Central memory CD8-positive, alpha-beta T cell (primary cell): ENCODE measurements at regions not wholly inside any gene's neighbourhood (a gene's known extent, or its start where the extent isn't known, plus 50 kb on each side); places are given as distances from the start of the nearest gene placed in this dataset.
"Not testable (repeated sequence)": the region's sequence is repeated elsewhere in the genome, so short reads cannot be mapped to it uniquely, and the experiment has no call there.

Experiments used
- ATAC-seq: fragments of 150-1000 bp; cut with Tn5 transposase; replicated peaks from 2 replicates; pipeline ENCODE4 v1.10.0; 2022; ENCODE audit warnings: mild to moderate bottlenecking, moderate FRiP score, moderate number of reproducible peaks; ENCODE audit not compliant: poor library complexity, severe bottlenecking; ENCODE audit errors: extremely low read depth
- DNase-seq, 2 donors: peaks; one replicate each; pipeline ENCODE4 v3.0.0; 2021; ENCODE audit warnings: low spot score in 2 of 2
- H3K27ac Mint-ChIP-seq: one replicate; pipeline ENCODE4 v1.8.0; 2022; ENCODE audit warnings: low read depth, mild to moderate bottlenecking, moderate library complexity, mixed read lengths
- H3K27me3 Mint-ChIP-seq: one replicate; pipeline ENCODE4 v1.8.0; 2022; ENCODE audit warnings: mixed read lengths
- H3K36me3 Mint-ChIP-seq: one replicate; pipeline ENCODE4 v1.8.0; 2022; ENCODE audit warnings: mild to moderate bottlenecking, moderate library complexity, mixed read lengths; ENCODE audit not compliant: insufficient read depth
- H3K4me1 Mint-ChIP-seq: one replicate; pipeline ENCODE4 v1.8.0; 2022; ENCODE audit warnings: mixed read lengths
- H3K4me3 Mint-ChIP-seq: one replicate; pipeline ENCODE4 v1.8.0; 2022; ENCODE audit warnings: mild to moderate bottlenecking, moderate library complexity, mixed read lengths
- H3K9me3 Mint-ChIP-seq: one replicate; pipeline ENCODE4 v1.8.0; 2022; ENCODE audit warnings: mixed read lengths

- Mint-ChIP-seq H3K27me3 (peaks cover 40% of the 10 kb centered on the region), H3K36me3 (no peaks in the 10 kb centered on the region), H3K27ac (no peak overlapping the region), H3K9me3 (no peaks in the 10 kb centered on the region), H3K4me3 (no peak overlapping the region), H3K4me1 (no peaks in the 10 kb centered on the region)
- ATAC-seq, result no peak
- no peak for DNase-seq
Observed at GRCh38 chr2:205869439-205869838, 187.1 kb downstream of the NRP2 start.

GRCh38 chr2:205868773-205869333 is 186.6 kb downstream of the NRP2 start:
- H3K4me3 Mint-ChIP-seq, result no peak overlapping the region
- no peak for DNase-seq
- H3K27ac Mint-ChIP-seq, result no peak overlapping the region
- H3K36me3 Mint-ChIP-seq, result no peaks in the 10 kb centered on the region
- H3K27me3 Mint-ChIP-seq, result peaks cover 40% of the 10 kb centered on the region
- no peaks in the 10 kb centered on the region for H3K9me3 Mint-ChIP-seq
- no peak for ATAC-seq
- H3K4me1 Mint-ChIP-seq, result no peaks in the 10 kb centered on the region

- no peak overlapping the region for H3K27ac Mint-ChIP-seq
- H3K4me3 Mint-ChIP-seq, result no peak overlapping the region
- DNase-seq (no peak), ATAC-seq (no peak)
- H3K9me3 Mint-ChIP-seq, result no peaks in the 10 kb centered on the region
- H3K4me1 Mint-ChIP-seq, result no peaks in the 10 kb centered on the region
- H3K36me3 Mint-ChIP-seq, result no peaks in the 10 kb centered on the region
- H3K27me3 Mint-ChIP-seq, result peaks cover 46% of the 10 kb centered on the region
Observed at GRCh38 chr2:205868053-205868452, 185.8 kb downstream of the NRP2 start.

DNA sequence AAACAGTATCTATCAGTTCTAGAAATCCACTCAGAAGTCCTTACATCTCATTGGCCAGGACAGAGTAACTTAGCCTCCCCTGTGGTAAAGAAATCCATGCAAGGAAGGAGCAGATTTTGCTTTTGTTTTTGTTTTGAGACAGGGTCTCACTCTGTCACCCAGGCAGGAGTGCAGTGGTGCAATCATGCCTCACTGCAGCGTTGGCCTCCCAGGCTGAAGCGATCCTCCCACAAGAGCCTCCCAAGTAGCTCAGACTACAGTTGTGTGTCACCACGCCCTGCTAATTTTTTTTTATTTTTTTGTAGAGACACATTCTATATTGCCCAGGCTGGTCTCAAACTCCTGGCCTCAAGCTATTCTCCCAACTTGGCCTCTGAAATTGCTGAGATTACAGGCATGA is 185.1 kb downstream of the NRP2 start:
- Mint-ChIP-seq H3K9me3 (no peaks in the 10 kb centered on the region), H3K36me3 (no peaks in the 10 kb centered on the region), H3K27ac (no peak overlapping the region), H3K27me3 (peaks cover 41% of the 10 kb centered on the region), H3K4me3 (no peak overlapping the region), H3K4me1 (no peaks in the 10 kb centered on the region)
- DNase-seq, result no peak
- no peak for ATAC-seq

GRCh38 chr2:205865905-205866441 is 183.7 kb downstream of the NRP2 start:
- ATAC-seq (no peak), DNase-seq (no peak)
- Mint-ChIP-seq H3K27ac (no peak overlapping the region), H3K36me3 (no peaks in the 10 kb centered on the region), H3K9me3 (no peaks in the 10 kb centered on the region), H3K27me3 (peaks cover 27% of the 10 kb centered on the region), H3K4me1 (no peaks in the 10 kb centered on the region), H3K4me3 (no peak overlapping the region)

GRCh38 chr2:205865056-205865455 is 182.8 kb downstream of the NRP2 start:
- H3K27me3 Mint-ChIP-seq, result peaks cover 19% of the 10 kb centered on the region
- H3K4me3 Mint-ChIP-seq, result no peak overlapping the region
- ATAC-seq (no peak), DNase-seq (no peak)
- no peaks in the 10 kb centered on the region for H3K9me3 Mint-ChIP-seq
- no peak overlapping the region for H3K27ac Mint-ChIP-seq
- H3K36me3 Mint-ChIP-seq, result no peaks in the 10 kb centered on the region
- no peaks in the 10 kb centered on the region for H3K4me1 Mint-ChIP-seq

DNA sequence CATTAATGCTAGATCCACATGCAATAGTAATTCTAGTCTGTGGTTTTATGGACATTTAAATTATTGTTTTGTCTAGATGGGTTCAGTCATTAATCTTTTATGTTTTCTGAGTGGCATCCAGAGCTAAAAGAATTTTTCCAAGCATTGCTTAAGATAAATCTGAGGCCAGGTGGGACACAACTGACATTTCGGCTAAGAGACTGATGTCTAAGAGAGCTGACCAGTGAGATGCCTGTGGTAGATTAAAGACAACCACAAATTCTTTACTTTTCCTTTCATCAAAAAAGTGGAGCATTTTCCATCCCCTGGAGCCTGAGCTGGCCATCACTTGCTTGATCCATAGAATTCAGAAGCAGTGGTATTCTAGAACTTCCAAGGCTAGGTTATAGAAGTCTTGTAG is 182.2 kb downstream of the NRP2 start:
- H3K9me3 Mint-ChIP-seq, result no peaks in the 10 kb centered on the region
- H3K27me3 Mint-ChIP-seq, result peaks cover 19% of the 10 kb centered on the region
- H3K36me3 Mint-ChIP-seq, result no peaks in the 10 kb centered on the region
- no peak overlapping the region for H3K27ac Mint-ChIP-seq
- DNase-seq (no peak), ATAC-seq (no peak)
- H3K4me3 Mint-ChIP-seq, result no peak overlapping the region
- no peaks in the 10 kb centered on the region for H3K4me1 Mint-ChIP-seq

GRCh38 chr2:205862761-205863160 is 180.5 kb downstream of the NRP2 start:
- H3K36me3 Mint-ChIP-seq, H3K9me3 Mint-ChIP-seq, DNase-seq, H3K4me1 Mint-ChIP-seq, H3K4me3 Mint-ChIP-seq, ATAC-seq, H3K27ac Mint-ChIP-seq: not testable (repeated sequence)
- peaks cover 24% of the 10 kb centered on the region for H3K27me3 Mint-ChIP-seq

- no peaks in the 10 kb centered on the region for H3K4me1 Mint-ChIP-seq
- no peaks in the 10 kb centered on the region for H3K36me3 Mint-ChIP-seq
- H3K27ac Mint-ChIP-seq, result no peak overlapping the region
- H3K9me3 Mint-ChIP-seq, result no peaks in the 10 kb centered on the region
- peaks cover 20% of the 10 kb centered on the region for H3K27me3 Mint-ChIP-seq
- no peak for ATAC-seq
- DNase-seq, result no peak
- no peak overlapping the region for H3K4me3 Mint-ChIP-seq
Observed at GRCh38 chr2:205860885-205861284, 178.6 kb downstream of the NRP2 start.

DNA sequence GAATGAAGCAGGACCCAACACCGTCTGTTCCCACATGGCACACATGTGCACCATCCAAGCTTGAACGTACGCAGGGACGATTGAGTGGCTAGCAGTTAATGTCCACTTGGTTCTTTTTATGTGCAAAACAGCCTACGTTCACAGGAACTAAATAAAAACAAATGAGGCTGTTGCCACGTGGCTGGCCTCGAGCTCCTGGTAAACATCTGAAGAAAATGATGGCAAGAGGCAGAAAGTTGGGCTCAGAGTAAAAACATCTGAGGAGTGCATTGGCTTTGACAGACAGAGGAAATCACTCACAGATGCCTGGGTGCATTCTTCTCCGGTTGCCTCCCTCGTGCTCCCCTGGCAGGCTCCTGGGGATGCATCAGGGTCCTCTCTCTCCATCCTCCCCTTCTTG is 177.9 kb downstream of the NRP2 start:
- Mint-ChIP-seq H3K9me3 (no peaks in the 10 kb centered on the region), H3K36me3 (no peaks in the 10 kb centered on the region), H3K27me3 (peaks cover 20% of the 10 kb centered on the region), H3K4me3 (no peak overlapping the region), H3K4me1 (no peaks in the 10 kb centered on the region), H3K27ac (no peak overlapping the region)
- ATAC-seq, result no peak
- no peak for DNase-seq

- H3K36me3 Mint-ChIP-seq, result no peaks in the 10 kb centered on the region
- no peaks in the 10 kb centered on the region for H3K9me3 Mint-ChIP-seq
- ATAC-seq (no peak), DNase-seq (no peak)
- peaks cover 28% of the 10 kb centered on the region for H3K27me3 Mint-ChIP-seq
- H3K4me1 Mint-ChIP-seq, result no peaks in the 10 kb centered on the region
- no peak overlapping the region for H3K4me3 Mint-ChIP-seq
- H3K27ac Mint-ChIP-seq, result no peak overlapping the region
Observed at GRCh38 chr2:205858881-205859441, 176.7 kb downstream of the NRP2 start.

DNA sequence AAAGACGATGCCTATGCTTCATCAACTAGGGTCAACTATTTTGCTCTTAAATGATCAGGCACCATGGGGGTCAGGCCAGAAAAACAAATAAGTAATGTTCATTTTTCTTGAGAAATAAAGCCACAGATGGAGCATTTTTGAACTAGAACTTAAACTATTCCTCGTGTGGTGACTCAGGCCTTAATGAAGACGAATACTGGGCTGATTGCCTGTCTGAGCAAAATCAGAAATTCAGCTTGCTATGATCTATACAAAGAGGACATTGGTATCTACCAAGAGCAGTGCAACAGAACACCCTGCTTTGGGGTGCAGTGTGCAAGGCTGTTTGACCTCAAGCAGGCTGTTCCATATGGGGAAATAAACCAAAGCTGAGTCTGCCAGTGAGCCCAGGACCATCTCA is 176.0 kb downstream of the NRP2 start:
- Mint-ChIP-seq H3K27me3 (peaks cover 29% of the 10 kb centered on the region), H3K9me3 (no peaks in the 10 kb centered on the region), H3K27ac (no peak overlapping the region), H3K4me1 (no peaks in the 10 kb centered on the region), H3K4me3 (no peak overlapping the region), H3K36me3 (no peaks in the 10 kb centered on the region)
- no peak for ATAC-seq
- DNase-seq, result no peak

GRCh38 chr2:205857520-205858237 is 175.4 kb downstream of the NRP2 start:
- no peaks in the 10 kb centered on the region for H3K9me3 Mint-ChIP-seq
- ATAC-seq (no peak), DNase-seq (no peak)
- H3K27ac Mint-ChIP-seq, result no peak overlapping the region
- H3K4me3 Mint-ChIP-seq, result no peak overlapping the region
- H3K36me3 Mint-ChIP-seq, result no peaks in the 10 kb centered on the region
- H3K27me3 Mint-ChIP-seq, result peaks cover 31% of the 10 kb centered on the region
- no peaks in the 10 kb centered on the region for H3K4me1 Mint-ChIP-seq
